ENCODE measurements at regions not wholly inside any gene's neighbourhood (a gene's known extent, or its start where the extent isn't known, plus 50 kb on each side); places are given as distances from the start of the nearest gene placed in this dataset.

- TF ChIP-seq CTCF (IDR thresholded peaks at IDR 0.05 in 2 of 3, conservative IDR thresholded peaks at IDR 0.05 in 1 of 3; ENCODE audit: control insufficient read depth in 2 of 3, extremely low read depth in 1 of 3, insufficient read depth in 1 of 3, low read depth in 3 of 3, low read length in 3 of 3) (no peak), YY1 (IDR thresholded peaks at IDR 0.05; ENCODE audit: low read depth, low read length) (no peak), MYC (IDR thresholded peaks at IDR 0.05; ENCODE audit: insufficient read depth, insufficient read length, insufficient replicate concordance, low read length, severe bottlenecking) (no peak), MAX (IDR thresholded peaks at IDR 0.05; ENCODE audit: low read depth, low read length) (no peak), ZZZ3 (IDR thresholded peaks at IDR 0.05; ENCODE audit: control insufficient read depth, insufficient read length, low read depth) (no peak), ATF2 (IDR thresholded peaks at IDR 0.05; ENCODE audit: low read length) (no peak), POLR2A (IDR thresholded peaks at IDR 0.05; ENCODE audit: low read depth, low read length) (no peak)
Measured at GRCh38 chr6:80637312-80637711, 530.8 kb downstream of the BCKDHB start.
